ENCODE measurements at regions not wholly inside any gene's neighbourhood (a gene's known extent, or its start where the extent isn't known, plus 50 kb on each side); places are given as distances from the start of the nearest gene placed in this dataset.
"Not testable (repeated sequence)": the region's sequence is repeated elsewhere in the genome, so short reads cannot be mapped to it uniquely, and the experiment has no call there.

- DNase-seq: no peak
These were observed 167.8 kb downstream of the QRSL1 start for GRCh38 chr6:106797186-106797585.

- DNase-seq: no peak
These were observed 167.4 kb downstream of the QRSL1 start for GRCh38 chr6:106796781-106797180.

- DNase-seq: no peak
These were observed 164.8 kb downstream of the QRSL1 start for GRCh38 chr6:106794129-106794528.

GRCh38 chr6:106792536-106793236, 163.3 kb downstream of the QRSL1 start:
- DNase-seq: peak; percentile 65

GRCh38 chr6:106790935-106791334, 161.6 kb downstream of the QRSL1 start:
- DNase-seq: no peak

- DNase-seq: no peak
These were observed 160.9 kb downstream of the QRSL1 start for GRCh38 chr6:106790149-106790770.

- DNase-seq: no peak
These were observed 160.2 kb downstream of the QRSL1 start for GRCh38 chr6:106789428-106790148.

- no peak for DNase-seq
These were observed 159.4 kb downstream of the QRSL1 start for GRCh38 chr6:106788761-106789160.

- DNase-seq: no peak
These were observed 158.2 kb downstream of the QRSL1 start for GRCh38 chr6:106787327-106788196.

GRCh38 chr6:106785298-106785697, 155.9 kb downstream of the QRSL1 start:
- no peak for DNase-seq

- no peak for DNase-seq
These were observed 154.5 kb downstream of the QRSL1 start for GRCh38 chr6:106783640-106784566.

GRCh38 chr6:106782536-106783285, 153.3 kb downstream of the QRSL1 start:
- DNase-seq: no peak

GRCh38 chr6:106779552-106779951, 150.2 kb downstream of the QRSL1 start:
- DNase-seq: not testable (repeated sequence)

GRCh38 chr6:106778943-106779342, 149.6 kb downstream of the QRSL1 start:
- no peak for DNase-seq

- DNase-seq: no peak
These were observed 144.7 kb downstream of the QRSL1 start for GRCh38 chr6:106773996-106774629.

- DNase-seq: no peak
These were observed 144.1 kb downstream of the QRSL1 start for GRCh38 chr6:106773522-106773921.

GRCh38 chr6:106772270-106773142, 143.1 kb downstream of the QRSL1 start:
- DNase-seq: no peak

- DNase-seq: no peak
These were observed 142.4 kb downstream of the QRSL1 start for GRCh38 chr6:106771822-106772221.

GRCh38 chr6:106770663-106771062, 141.3 kb downstream of the QRSL1 start:
- DNase-seq: no peak

- DNase-seq: no peak
These were observed 140.7 kb downstream of the QRSL1 start for GRCh38 chr6:106770081-106770480.
